Keratinocyte (primary cell): ENCODE measurements at regions not wholly inside any gene's neighbourhood (a gene's known extent, or its start where the extent isn't known, plus 50 kb on each side); places are given as distances from the start of the nearest gene placed in this dataset.

ENCODE experiments used
- DNase-seq: peaks from one replicate; pipeline ENCODE4 v3.0.0-alpha.2; 2011; ENCODE audit warnings: low read depth, missing footprints, low spot score
- FAIRE-seq: peaks from 2 replicates; lab custom pipeline; 2011; peaks lifted over from hg19 to GRCh38; lab: Jason Lieb, UNC
- H2AFZ ChIP-seq: 2 replicates; pipeline ENCODE4 v1.6.0; 2012; ENCODE audit warnings: low read length, control low read depth, inconsistent platforms; ENCODE audit not compliant: control insufficient read depth
- H3K27ac ChIP-seq: 2 replicates; pipeline ENCODE4 v1.5.1; 2011; ENCODE audit warnings: low read length; ENCODE audit not compliant: control insufficient read depth, insufficient read depth
- H3K27me3 ChIP-seq: 3 replicates; pipeline ENCODE4 v1.6.0; 2011; ENCODE audit warnings: low read length; ENCODE audit not compliant: control insufficient read depth, insufficient read depth; ENCODE audit errors: extremely low read depth
- H3K36me3 ChIP-seq, 2 experiments: 2 replicates in 1 of 2; 3 replicates in 1 of 2; pipeline ENCODE4 v1.5.1; 2011; ENCODE audit warnings: low read length in 2 of 2, mild to moderate bottlenecking in 1 of 2; ENCODE audit not compliant: control insufficient read depth in 2 of 2, insufficient read depth in 2 of 2; ENCODE audit errors: extremely low read depth in 1 of 2
- H3K4me1 ChIP-seq: 3 replicates; pipeline ENCODE4 v1.5.1; 2011; ENCODE audit warnings: low read length; ENCODE audit not compliant: control insufficient read depth, insufficient read depth; ENCODE audit errors: extremely low read depth
- H3K4me2 ChIP-seq: 3 replicates; pipeline ENCODE4 v1.6.0; 2011; ENCODE audit warnings: low read depth, low read length; ENCODE audit not compliant: control insufficient read depth, insufficient read depth; ENCODE audit errors: extremely low read depth
- H3K4me3 ChIP-seq, 3 experiments: fragments of 200-600 bp in 1 of 3; sonication (generic) in 1 of 3; 2 replicates in 2 of 3; 3 replicates in 1 of 3; pipeline ENCODE4 v1.5.1; 2011 to 2016; ENCODE audit warnings: low read length in 3 of 3, mild to moderate bottlenecking in 3 of 3, control low read depth in 2 of 3, inconsistent platforms in 1 of 3, low read depth in 1 of 3, mixed read lengths in 1 of 3, mixed run types in 1 of 3, moderate library complexity in 1 of 3; ENCODE audit not compliant: control insufficient read depth in 2 of 3, insufficient read depth in 2 of 3; ENCODE audit errors: extremely low read depth in 1 of 3
- H3K79me2 ChIP-seq: 2 replicates; pipeline ENCODE4 v1.6.0; 2012; ENCODE audit warnings: low read length; ENCODE audit not compliant: control insufficient read depth, insufficient read depth
- H3K9ac ChIP-seq: 3 replicates; pipeline ENCODE4 v1.6.0; 2011; ENCODE audit warnings: low read length; ENCODE audit not compliant: control insufficient read depth, insufficient read depth; ENCODE audit errors: extremely low read depth
- H3K9me1 ChIP-seq: 3 replicates; pipeline ENCODE4 v1.6.0; 2011; ENCODE audit warnings: low read length; ENCODE audit not compliant: control insufficient read depth, insufficient read depth; ENCODE audit errors: extremely low read depth
- H3K9me3 ChIP-seq: 2 replicates; pipeline ENCODE4 v1.5.1; 2012; ENCODE audit warnings: low read depth, low read length; ENCODE audit not compliant: control insufficient read depth
- H4K20me1 ChIP-seq: 3 replicates; pipeline ENCODE4 v1.6.0; 2011; ENCODE audit warnings: low read length; ENCODE audit not compliant: control insufficient read depth, insufficient read depth; ENCODE audit errors: extremely low read depth
- CTCF ChIP-seq, 3 experiments: IDR thresholded peaks in 1 of 3; conservative IDR thresholded peaks in 1 of 3; optimal IDR thresholded peaks in 1 of 3; 2 replicates in 2 of 3; 3 replicates in 1 of 3; pipeline versions ENCODE3 to v1.5.1; 2011; ENCODE audit warnings: low read length in 3 of 3, mild to moderate bottlenecking in 3 of 3, moderate library complexity in 2 of 3, control low read depth in 1 of 3, inconsistent platforms in 1 of 3; ENCODE audit not compliant: insufficient read depth in 2 of 3; ENCODE audit errors: extremely low read depth in 1 of 3
- EZH2 ChIP-seq: IDR thresholded peaks from one replicate; pipeline ENCODE4 v1.6.1; 2012; ENCODE audit warnings: inconsistent platforms, mild to moderate bottlenecking, low read length, moderate library complexity
- dilution Hi-C: fragments of 300-500 bp; cut with MboI; formaldehyde crosslinking; loops from one replicate; pipeline ENCODE4 v1.7.0; 2020; ENCODE audit warnings: low sequenced_read_pairs; ENCODE audit not compliant: extremely low pct_ligation_motif_present

- no peak overlapping the region for H3K27ac ChIP-seq
- H3K79me2 ChIP-seq, result no peaks in the 10 kb centered on the region
- no peak for FAIRE-seq
- H4K20me1 ChIP-seq, result no peaks in the 10 kb centered on the region
- H3K9ac ChIP-seq, result no peak overlapping the region
- peak overlapping the region; percentile 20 for H2AFZ ChIP-seq
- DNase-seq, result no peak
- dilution Hi-C loops, result no loop called here
- H3K4me2 ChIP-seq, result no peak overlapping the region
- no peaks in the 10 kb centered on the region for H3K4me1 ChIP-seq
- H3K9me1 ChIP-seq, result no peaks in the 10 kb centered on the region
- no peak for TF ChIP-seq CTCF (optimal IDR thresholded peaks at IDR 0.05 in 1 of 3, IDR thresholded peaks at IDR 0.05 in 1 of 3, conservative IDR thresholded peaks at IDR 0.05 in 1 of 3; ENCODE audit: extremely low read depth in 1 of 3, insufficient read depth in 2 of 3, low read length in 3 of 3)
- TF ChIP-seq EZH2, result no peak
- no peaks in the 10 kb centered on the region for H3K9me3 ChIP-seq
- no peaks in the 10 kb centered on the region for H3K27me3 ChIP-seq
- H3K4me3 ChIP-seq, result no peak overlapping the region
- no peaks in the 10 kb centered on the region for H3K36me3 ChIP-seq
Measured at GRCh38 chr6:22873513-22874136, 304.3 kb downstream of the HDGFL1 start.

- DNase-seq (no peak), FAIRE-seq (no peak)
- Histone ChIP-seq H3K9me1 (no peaks in the 10 kb centered on the region), H3K4me1 (peaks cover 3% of the 10 kb centered on the region), H3K27me3 (no peaks in the 10 kb centered on the region), H3K9ac (no peak overlapping the region), H3K9me3 (no peaks in the 10 kb centered on the region), H3K79me2 (no peaks in the 10 kb centered on the region), H3K4me3 (no peak overlapping the region), H3K27ac (no peak overlapping the region), H2AFZ (no peak overlapping the region), H3K4me2 (no peak overlapping the region), H4K20me1 (no peaks in the 10 kb centered on the region), H3K36me3 (no peaks in the 10 kb centered on the region)
- TF ChIP-seq CTCF (optimal IDR thresholded peaks at IDR 0.05 in 1 of 3, IDR thresholded peaks at IDR 0.05 in 1 of 3, conservative IDR thresholded peaks at IDR 0.05 in 1 of 3; ENCODE audit: extremely low read depth in 1 of 3, insufficient read depth in 2 of 3, low read length in 3 of 3) (no peak), EZH2 (no peak)
- dilution Hi-C loops, result no loop called here
Measured at GRCh38 chr6:22875845-22876244, 306.5 kb downstream of the HDGFL1 start.
